Suppressor macrophage (primary cell): ENCODE measurements at regions not wholly inside any gene's neighbourhood (a gene's known extent, or its start where the extent isn't known, plus 50 kb on each side); places are given as distances from the start of the nearest gene placed in this dataset.
"Not testable (repeated sequence)": the region's sequence is repeated elsewhere in the genome, so short reads cannot be mapped to it uniquely, and the experiment has no call there.

ENCODE experiments used
- DNase-seq, 4 experiments: peaks; one replicate each; pipeline ENCODE4 v3.0.0-alpha.2; 2020 to 2022

DNA sequence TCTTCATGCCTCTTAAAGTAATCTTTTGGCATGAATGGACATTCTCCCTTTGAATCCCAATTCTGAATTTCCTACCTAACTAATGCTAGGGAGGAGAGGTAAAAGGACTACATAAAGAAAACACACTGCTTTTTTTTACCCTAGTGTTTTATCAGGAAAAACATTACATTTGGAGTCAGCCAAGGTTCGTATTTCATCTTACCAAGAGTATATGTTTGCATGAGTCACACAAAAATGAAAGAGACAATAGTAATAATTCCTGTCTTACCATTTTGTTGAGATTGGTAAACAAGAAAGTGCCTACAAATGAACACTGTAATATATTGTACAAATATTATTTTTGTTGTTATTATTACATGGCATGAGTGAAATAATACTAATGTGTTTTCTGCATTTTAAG is 112.9 kb upstream of the WARS2 start:
- no peak for DNase-seq

- no peak for DNase-seq
Observed at GRCh38 chr1:119254067-119254720, 113.7 kb upstream of the WARS2 start.

DNA sequence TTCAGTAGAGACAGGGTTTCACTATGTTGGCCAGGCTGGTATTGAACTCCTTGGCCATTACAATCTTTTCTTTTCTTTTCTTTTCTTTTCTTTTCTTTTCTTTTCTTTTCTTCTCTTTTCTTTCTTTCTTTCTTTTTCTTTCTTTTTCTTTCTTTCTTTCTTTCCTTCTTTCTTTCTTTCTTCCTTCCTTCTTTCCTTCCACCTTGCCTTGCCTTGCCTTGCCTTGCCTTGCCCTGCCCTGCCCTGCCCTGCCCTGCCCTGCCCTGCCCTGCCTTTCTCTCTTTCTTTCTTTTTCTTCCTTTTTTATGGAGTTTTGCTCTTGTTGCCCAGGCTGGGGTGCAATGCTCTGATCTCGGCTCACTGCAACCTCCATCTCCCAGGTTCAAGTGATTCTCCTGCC is 112.5 kb upstream of the HAO2 start:
- DNase-seq, result not testable (repeated sequence)

DNA sequence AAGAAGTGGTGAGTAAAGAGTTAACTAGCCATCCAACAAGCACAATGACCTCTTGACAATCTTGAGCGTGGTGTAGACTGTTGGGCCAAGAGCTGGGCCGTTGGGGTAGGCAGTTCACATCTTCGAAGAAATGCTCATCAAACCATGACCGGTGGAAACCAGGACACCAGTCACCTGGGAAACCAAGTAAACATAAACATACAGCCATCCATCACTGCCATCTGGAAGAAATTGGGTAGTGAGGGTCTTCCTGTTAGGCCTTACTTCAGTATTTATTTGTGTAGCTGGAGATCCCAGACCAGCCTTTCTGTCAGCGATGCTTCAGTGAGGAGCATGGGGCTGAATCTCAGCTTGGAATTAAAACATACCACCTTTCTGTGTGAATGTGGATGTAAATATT is 108.1 kb upstream of the HAO2 start:
- no peak for DNase-seq

DNA sequence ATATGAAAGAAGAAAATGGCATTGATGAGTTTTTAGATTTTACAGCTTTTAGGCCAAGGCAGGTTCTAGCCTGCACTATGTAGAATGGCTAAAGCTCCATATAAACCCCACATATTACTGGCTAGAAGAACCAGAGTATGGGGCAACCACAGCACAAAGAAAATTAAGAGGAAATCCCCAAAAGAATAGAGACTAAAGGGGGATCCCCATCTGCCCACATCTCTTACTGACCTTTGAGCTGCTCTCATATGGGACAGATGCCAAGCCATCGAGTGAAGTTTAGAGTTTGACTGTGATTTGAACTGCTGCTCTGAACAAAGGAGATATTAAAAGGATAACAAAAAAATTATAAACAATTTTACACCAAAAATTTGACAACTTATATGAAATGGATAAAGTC is 102.2 kb upstream of the HAO2 start:
- peak in 3 of 4 experiments; percentile 8 to 25 (median 14) for DNase-seq

DNA sequence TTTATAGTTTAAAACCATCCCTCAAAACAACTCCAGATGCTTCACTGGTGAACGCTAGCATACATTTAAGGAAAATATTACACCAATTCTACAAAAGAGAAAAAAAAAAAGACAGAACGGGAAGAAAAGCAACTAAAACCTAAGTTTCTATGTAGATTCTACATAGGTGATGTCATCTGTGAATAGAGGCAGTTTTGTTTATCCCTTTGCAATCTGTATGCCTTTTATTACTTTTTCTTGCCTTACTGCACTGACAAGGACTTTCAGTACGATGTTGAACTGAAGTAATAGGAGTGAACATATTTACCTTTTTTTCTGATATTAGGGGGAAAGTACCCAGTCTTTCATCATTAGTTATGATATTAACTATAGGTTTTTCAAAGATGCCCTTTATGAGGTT is 101.7 kb upstream of the HAO2 start:
- DNase-seq, result no peak

DNA sequence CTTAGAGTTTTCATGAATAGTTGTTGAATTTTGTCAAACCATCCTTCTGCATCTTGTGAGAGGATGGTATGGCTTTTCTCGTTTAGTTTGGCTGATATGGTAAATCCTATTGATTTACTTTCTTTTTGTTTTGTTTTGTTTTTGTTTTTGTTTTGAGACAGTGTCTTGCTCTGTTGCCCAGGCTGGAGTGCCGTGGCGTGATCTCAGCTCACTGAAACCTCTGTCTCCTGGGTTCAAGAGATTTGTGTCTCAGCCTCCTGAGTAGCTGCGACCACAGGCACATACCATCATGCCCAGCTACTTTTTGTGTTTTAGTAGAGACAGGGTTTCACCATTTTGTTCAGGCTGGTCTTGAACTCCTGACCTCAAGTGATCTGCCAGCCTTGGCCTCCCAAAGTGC is 101.3 kb upstream of the HAO2 start:
- DNase-seq, result not testable (repeated sequence)

GRCh38 chr1:119268879-119269278 is 99.7 kb upstream of the HAO2 start:
- no peak for DNase-seq

- peak; percentile 58 to 76 (median 71) for DNase-seq
Observed at GRCh38 chr1:119275145-119276134, 93.1 kb upstream of the HAO2 start.

DNA sequence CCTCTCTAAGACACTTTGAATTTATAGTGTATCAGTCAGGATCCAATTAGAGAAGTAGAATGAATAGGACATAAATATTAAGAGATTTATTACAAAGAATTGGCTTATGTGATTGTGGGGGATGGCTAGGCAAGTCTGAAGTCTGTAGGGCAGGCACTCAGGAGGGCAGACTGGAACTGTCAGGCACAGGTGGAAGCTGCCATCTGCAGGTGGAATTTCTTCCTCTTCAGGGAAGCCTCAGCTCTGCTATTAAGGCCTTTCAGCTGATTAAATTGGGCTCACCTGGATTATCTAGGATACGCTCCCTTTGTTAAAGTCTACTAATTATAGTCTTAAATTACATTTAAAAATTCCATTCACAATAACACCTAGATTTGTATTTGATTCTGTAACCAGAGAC is 92.0 kb upstream of the HAO2 start:
- DNase-seq, result no peak

GRCh38 chr1:119279456-119280381 is 88.9 kb upstream of the HAO2 start:
- DNase-seq, result no peak

- peak in 1 of 4 experiments; percentile 8 for DNase-seq
Observed at GRCh38 chr1:119285482-119285881, 83.1 kb upstream of the HAO2 start.

DNA sequence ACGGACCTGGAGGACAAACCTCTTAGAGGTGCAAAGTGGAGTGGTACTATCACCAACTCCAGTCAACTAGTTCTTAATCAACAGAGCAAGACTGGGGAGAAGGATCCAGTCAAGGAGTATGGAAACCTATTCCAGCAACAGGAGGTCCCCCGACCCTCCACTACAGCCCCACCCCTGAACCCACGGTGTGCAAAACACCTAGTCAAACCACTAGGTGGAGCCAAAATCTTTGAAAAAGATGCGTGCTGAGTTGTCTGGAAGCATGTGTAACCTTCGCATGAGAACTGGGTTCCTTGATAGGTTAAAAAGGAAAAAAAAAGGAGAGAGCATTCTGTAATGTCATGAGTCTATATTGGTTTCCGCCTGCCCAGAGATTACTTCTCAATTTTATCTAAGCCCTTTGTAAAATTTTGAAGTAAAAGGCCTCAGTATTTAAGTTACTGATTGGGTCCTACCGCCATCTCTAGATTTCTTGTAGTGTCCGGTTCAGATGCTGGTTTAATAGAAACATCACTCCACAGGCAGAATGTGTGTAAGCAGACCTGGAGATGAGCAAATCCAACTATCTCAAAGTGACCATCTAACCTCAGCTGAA is 81.9 kb upstream of the HAO2 start:
- peak; percentile 37 to 50 (median 44) for DNase-seq

DNA sequence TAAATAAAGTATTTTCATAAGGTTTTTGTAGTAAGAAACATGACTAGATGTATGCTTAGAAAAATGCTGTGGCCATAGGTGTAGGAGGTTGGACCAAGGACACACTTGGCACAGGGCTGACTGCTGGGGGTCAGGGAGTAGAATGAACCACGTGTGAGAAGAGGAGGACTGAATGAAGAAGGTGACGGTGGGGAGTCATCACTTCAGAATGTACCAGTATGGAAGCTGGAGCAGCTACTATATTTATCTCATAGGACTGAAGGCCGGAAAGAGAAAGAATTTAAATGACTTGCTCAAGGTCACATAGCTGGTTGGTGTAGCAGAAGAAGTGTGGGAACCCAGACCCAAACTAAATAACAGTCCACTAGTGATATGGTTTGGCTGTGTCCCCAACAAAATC is 79.8 kb upstream of the HAO2 start:
- DNase-seq, result no peak

DNA sequence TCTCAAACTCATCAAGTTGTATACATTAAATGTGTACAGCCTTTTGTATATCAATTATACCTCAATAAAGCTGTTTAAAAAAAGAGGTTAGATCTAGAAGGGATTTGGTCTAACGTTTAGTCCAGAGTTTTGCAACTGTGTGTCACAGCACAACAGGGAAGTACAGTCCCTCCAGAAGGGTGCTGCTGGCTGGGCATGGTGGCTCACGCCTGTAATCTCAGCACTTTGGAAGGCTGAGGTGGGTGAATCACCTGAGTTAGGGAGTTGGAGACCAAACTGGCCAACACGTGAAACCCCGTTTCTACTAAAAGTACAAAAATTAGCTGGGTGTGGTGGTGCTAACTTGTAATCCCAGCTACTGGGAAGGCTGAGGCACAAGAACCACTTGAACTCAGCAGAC is 78.3 kb upstream of the HAO2 start:
- no peak for DNase-seq

DNA sequence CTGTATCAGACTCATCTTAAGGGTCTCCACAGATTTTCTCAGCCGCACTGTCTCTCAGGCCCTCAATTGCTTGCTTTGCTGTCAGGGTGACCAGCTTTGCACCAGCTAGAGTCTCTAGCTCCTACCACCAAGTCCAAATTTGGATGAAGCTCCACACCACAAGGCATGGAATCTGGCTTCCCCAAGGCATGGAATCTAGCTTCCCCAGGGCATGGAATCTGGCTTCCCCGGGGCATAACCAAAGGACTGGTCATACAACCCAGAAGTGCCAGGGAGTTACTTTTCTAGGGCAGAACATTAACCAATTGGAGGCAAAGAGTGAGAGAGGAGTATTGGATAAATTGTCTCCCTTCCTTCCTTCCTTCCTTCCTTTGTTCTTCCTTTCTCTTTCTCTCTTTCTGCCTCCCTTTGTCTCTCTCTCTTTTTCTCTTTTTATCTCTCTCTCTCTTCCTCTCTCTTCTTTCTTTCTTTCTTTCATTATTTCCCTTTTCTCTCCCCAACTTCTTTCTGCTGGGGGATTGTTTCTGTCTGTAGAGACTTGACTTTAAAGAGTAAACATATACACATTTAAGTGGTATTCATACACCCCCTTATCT is 76.9 kb upstream of the HAO2 start:
- DNase-seq, result no peak

GRCh38 chr1:119293797-119294196 is 74.8 kb upstream of the HAO2 start:
- no peak for DNase-seq

- no peak for DNase-seq
Observed at GRCh38 chr1:119294199-119294598, 74.4 kb upstream of the HAO2 start.

- DNase-seq, result no peak
Observed at GRCh38 chr1:119294722-119295121, 73.9 kb upstream of the HAO2 start.

GRCh38 chr1:119298687-119299303 is 69.8 kb upstream of the HAO2 start:
- DNase-seq, result no peak

DNA sequence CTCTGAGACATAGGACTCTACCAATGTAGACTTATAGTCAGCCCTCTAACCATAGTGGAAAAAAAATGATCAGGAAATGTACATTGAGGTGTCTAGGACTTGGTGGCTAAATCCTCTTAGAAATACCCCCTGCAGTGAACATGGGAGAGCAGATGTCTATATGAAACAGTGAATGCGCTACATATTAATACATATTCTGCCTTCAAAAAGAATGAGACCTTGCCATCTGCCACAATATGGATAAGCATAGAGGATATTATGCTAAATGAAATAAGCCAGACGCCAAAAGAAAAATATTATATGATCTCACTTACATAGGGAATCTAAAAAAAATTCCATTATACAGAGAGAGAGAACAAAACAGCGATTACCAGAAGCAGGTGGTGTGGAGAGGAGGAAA is 66.6 kb upstream of the HAO2 start:
- DNase-seq, result no peak
